HG02571 (cell line): ENCODE measurements at regions not wholly inside any gene's neighbourhood (a gene's known extent, or its start where the extent isn't known, plus 50 kb on each side); places are given as distances from the start of the nearest gene placed in this dataset.
"Not testable (repeated sequence)": the region's sequence is repeated elsewhere in the genome, so short reads cannot be mapped to it uniquely, and the experiment has no call there.

Source experiments
- ATAC-seq: cut with Tn5 transposase; IDR thresholded peaks from one replicate; pipeline ENCODE4 v1.9.1; 2021; ENCODE audit warnings: mild to moderate bottlenecking, moderate library complexity; ENCODE audit not compliant: unreplicated experiment

DNA sequence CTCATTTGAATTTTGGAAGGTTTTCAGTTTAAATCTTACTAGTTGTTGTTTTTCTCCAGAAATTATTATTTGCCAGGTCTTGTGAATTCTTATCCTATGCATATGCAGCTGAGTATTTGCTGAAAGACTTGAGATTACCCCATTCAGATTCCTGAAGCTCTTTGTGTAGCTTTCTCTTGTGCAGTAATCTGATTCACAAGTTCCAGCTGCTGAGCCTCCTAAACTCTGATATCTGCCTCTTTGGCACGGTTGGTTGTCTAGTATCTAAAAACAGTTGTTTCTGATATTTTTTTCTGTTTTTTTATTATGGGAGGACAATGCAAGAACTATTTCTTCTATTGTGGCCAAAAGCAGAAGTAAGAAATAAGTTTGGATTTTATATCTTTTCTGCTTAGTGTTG lies 863.9 kb upstream of the MANEA start:
- ATAC-seq: no peak

DNA sequence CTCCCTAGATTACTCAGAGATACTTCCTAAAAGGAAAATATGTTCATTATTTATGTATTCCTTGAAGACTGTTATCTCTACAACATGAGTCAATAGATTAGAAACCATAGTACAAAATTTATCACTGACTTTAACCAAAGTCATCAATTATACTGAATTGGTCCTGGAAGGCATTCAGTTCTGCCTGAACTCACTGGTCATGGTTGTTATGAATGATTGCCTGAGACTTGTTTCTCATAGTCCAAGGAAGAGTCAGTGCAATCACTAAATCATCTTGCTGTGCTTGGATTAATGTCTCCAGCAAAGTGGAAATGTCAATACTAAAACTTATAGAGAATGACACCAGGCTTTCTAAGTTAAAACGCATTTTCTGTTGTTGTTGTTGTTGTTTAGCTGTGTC lies 878.6 kb upstream of the MANEA start:
- no peak for ATAC-seq

DNA sequence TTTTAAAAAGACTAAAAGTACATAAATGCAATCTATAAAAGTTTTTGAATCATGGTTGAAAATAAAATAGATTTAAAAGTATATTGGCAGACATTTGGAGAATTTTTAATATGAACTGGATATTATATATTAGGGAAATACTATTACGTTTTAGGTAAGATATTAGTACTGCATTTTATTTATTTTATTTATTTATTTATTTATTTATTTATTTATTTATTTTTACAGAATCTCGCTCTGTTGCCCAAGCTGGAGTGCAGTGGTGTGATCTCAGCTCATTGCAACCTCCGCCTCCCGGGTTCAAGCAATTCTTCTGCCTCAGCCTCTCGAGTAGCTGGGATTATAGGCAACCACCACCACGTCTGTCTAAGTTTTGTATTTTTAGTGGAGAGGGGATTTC lies 890.1 kb upstream of the MANEA start:
- ATAC-seq: not testable (repeated sequence)

DNA sequence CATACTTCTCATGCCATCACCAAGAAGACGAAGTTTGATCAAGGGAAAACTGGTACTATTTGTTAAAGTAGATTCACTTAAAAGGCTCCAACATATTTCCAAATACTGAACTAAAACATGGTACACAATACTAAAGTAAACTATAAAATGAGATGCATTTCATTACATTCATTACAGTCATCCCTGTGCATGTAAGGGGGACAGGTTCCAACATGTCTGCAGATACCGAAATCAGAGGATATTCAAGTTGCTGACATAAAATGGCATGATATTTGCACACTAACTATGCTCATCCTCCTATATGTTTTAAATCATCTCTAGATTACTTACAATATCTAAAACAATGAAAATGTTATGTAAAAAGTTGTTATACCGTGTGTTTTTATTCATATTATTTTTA lies 893.9 kb upstream of the MANEA start:
- ATAC-seq: no peak

DNA sequence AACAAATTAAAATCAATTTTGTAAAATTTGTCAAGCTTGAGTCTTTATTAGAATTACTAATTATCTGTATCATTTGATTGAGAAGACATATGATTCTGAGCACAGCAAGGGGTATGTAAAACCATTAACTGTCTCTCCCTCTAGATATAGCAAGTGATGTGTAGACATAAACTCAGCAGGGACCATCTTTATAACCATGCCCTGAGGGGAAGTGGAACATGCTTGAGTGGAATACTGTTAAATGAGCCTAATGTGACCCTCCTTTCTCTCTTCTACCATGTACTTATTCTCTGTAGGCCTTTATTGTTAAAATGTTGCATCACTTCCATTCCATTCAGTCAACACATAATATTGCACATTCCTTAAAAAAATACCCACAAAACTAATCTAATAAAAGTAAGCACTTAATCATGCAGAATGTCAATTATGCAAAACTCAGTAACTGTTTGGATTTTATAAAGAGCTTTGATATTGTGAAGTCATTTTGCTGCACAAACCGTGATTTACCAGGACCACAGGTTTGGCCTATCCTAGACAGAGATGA lies 896.6 kb upstream of the MANEA start:
- ATAC-seq: no peak

DNA sequence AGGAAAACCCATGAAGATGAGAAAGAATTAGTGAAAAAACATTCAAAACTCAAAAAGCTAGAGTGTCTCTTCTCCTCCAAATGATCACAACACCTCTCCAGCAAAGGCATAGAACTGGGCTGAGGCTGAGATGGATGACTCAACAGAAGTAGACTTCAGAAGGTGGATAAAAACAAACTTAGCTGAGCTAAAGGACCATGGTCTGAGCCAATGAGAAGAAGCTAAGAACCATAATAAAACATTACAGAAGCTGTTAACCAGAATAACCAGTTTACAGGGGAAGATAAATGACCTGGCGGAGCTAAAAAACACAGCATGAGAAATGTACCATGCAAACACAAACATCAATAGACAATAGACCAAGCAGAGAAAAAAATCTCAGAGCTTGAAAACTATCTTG lies 904.1 kb upstream of the MANEA start:
- ATAC-seq: no peak

DNA sequence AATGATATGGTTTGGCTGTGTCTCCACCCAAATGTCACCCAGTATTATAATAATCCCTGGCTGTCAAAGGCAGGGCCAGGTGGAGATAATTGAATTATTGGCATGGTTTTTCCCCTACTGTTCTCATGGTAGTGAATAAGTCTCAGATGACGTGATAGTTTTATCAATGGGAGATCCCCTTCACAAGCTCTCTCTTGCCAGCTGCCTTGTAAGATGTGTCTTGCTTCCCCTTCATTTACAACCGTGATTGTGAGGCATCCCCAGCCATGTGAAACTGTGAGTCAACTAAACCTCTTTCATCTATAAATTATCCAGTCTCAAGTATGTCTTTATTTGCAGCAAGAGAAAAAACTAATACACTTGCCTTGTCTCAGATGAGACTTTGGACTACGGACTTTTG lies 907.3 kb upstream of the MANEA start:
- ATAC-seq: no peak

DNA sequence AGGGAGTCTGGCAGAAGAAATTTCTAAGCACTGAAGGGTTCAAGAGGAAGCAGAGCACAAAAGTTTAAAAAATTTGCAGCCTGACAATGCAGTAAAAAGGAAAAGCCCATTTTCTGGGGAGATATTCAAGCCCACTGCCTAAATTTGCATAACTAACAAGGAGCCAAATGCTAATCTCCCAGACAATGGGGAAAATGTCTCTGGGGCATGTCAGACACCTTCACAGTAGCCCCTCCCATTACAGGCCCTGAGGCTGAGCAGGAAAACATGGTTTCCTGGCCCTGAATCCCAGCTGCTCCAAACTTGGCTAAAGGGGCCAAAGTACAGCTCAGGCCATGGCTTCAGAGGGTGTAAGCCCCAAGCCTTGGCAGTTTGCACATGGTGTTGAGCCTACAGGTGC lies 908.5 kb upstream of the MANEA start:
- ATAC-seq: no peak

DNA sequence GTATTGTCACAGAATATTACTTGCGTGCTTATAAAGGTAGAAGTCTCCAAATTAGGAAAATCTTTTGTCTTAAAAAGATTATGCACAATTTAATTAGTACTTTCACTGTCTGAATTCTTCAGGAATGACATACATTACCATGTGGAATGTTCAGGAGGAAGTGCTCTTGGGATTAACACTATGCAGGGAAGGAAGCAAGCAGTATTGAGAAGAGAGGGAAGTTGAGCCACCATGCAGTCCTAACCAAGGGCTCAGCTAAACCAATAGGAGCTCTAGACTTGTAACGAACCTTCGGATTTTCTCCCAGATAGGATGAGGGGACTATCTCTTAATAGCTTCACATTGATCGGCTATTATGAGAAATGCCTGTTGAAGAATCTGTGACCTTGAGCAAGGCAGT lies 918.4 kb upstream of the MANEA start:
- no peak for ATAC-seq

DNA sequence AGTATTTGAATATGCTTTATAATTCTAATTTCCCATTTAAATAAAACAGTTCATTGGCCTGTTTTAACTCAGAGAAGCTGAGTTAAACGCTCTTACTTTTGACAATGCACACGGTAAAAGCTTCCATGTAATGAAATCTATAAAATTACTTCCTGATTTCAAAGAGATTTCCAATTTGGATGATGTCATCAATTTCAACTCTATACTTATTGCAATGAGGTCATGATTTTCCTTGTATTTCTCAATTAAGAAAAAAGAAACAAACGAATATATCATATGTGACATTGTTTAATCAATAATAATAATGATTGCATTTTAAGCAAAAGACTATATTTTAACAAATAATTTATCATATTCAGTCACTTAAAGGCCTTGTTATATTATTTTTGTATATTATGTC lies 926.1 kb upstream of the MANEA start:
- no peak for ATAC-seq

DNA sequence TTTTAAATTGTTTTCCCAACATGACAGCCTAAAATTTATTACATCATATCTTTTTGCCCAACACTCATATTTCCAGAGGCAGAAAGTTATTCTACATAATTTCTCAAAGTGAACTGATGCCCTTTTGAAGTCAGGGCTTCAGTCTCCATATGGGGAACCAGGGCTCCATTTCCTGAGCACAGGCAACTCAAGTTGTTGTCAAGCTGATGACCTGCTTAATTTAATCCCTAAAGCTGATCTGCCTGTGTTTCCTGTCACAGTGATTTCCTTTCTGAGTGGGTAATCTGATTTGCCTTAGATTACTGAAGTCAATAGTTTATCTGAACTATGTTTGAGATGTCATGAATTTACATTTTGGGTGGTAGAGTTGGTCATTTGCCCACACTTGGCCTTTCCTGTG lies 932.1 kb upstream of the MANEA start:
- no peak for ATAC-seq

DNA sequence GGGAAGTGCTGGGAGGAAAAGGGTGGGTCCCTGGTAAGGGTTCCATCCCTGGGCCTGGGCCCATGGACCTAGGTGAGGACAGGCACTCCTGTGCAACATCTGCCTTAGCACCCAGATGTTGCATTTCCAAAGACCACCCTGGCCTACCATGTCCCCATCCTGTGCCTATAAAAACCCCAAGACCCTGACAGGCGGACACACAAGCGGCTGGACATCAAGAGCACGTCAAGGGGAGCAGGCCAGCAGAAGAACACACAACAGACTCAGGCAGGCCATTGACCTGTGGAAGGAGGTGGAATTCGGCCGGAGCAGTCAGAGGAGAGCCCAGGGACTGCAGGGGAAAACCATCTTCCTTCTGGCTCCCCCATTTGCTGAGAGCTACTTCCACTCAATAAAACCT lies 937.8 kb upstream of the MANEA start:
- no peak for ATAC-seq

DNA sequence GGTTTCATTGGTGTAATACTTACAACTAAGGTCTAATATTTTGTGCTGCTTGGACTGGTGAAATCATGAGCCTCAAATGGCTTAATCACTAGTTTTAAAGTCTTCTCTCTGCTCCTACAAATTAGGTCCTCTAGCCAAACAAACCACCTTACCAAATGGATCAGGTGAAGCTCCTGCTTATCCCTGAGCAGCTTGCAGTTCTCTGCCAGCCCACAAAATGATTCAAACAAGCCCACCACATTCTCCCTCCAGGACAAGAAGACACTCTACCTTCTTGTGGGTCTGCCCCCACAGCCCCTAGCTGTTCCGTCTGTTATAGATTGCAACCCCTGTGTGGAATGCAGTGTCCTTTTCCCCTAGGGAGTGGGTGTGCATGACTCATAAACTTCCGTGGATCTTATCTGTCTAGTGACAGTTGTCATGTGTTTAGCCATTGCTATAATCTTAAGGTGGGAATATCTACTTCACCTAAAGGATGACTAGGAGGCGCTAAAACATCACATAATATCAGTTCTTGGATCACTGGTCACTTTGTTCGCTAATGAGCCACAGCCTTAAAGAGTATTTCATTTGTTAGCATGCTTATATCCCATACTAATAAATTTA lies 940.5 kb upstream of the MANEA start:
- no peak for ATAC-seq

DNA sequence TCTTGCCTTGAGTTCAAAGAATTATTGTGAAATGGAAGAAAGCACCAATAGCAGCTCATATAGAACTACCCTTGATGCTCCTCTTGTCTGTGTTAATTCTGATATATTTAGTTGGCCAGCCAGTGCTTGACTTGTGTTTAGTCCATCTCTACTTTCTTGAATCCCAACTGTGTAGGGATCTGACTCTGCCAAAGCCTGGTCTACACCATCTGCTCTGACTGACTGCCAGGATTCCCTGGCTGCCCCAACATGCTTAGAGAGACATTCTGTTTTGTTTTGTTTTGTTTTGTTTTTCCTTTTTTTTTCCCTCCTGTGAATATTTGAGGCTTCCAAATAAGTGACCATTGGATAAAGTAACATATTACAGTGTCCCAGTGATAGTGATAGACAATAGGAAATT lies 953.7 kb upstream of the MANEA start:
- no peak for ATAC-seq

DNA sequence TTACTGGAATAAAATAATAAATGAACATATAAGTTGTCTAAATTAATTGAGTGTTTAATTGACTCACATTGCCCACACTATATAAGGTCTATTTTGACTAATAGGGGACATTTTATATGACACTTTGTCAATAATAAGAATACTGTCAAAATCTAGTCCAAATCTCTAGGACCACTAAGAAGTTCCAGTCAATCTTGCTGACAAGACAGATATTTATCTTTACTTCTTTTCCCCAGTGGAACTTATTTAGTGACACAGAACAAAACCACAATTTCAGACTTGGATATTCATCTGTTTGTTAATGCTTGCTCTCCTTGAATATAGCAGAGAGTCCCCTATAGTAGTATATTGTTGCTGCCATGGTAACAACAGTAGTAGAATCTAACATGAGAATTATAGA lies 954.6 kb upstream of the MANEA start:
- no peak for ATAC-seq

DNA sequence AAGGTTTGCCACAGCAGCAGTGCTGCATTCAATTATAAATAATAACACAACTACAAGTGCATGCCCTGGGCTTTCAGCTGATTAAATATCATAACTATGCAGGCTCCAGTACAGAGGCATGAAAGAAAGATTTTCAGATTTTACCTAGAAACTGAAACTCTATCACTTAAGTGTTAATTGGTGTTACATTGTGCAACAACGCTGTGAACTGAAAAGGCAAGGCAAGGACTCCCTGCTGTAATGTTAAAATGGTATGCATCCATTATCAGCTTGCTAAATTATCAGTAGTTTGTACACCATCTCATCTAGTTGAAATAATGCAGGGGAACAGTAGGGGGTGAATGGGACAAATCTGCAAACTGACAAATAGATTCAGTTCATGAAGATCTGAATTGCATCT lies 976.7 kb upstream of the MANEA start:
- no peak for ATAC-seq

DNA sequence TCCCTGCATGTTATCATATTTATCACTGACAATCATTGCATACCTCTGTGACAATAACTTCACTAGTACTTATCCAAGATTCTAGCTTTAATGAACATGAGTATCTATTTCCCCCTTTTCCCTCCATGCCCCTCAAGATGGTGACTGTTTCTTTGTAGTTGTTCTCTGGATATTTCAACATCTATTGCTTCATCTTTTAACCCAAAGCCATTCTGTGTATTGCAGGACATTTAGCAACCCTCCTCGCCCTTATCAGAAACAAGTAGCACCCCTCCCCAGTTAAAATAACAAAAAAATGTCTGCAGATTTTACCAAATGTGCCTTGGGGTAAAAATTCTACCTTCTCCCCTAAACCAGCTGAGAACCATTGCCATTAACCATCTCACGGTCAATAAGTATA lies 979.8 kb upstream of the MANEA start:
- ATAC-seq: no peak

DNA sequence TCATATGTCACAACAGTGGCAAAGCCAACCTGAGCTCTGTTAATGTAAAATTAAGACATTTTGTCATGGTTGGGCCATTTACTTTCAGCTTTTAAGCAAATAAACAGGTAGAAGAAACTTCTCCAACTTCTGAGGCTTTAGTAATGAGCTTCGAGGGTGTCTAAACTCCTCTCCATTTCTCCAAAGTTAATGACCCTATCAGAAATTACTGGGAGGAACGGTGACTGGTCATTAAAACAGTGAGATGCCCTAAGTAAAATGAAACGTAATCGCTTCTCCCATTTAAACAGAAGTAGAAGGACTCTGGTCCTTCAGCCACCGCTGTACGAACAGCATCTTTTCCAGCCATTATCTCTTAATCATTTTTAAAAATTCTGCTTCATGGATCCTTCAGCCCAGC lies 986.9 kb upstream of the MANEA start:
- ATAC-seq: no peak

DNA sequence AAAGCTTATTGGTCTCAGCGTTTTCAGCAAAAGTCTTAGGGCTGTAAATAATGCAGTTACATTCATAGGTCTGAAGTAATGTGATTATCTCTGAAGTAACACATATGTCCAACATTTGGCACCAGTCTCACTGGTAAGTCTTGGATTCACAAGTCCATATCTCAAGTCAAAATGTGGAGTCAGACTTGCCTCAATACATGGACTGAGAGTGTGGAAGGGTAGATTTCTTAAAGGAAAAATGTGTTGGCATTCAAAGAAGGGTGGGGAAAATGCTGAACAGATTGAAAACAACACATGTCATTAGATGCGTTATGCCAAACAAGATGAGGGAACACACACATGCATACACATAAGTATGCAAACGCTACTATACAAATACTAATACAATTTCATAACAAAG lies 989.0 kb upstream of the MANEA start:
- ATAC-seq: no peak

DNA sequence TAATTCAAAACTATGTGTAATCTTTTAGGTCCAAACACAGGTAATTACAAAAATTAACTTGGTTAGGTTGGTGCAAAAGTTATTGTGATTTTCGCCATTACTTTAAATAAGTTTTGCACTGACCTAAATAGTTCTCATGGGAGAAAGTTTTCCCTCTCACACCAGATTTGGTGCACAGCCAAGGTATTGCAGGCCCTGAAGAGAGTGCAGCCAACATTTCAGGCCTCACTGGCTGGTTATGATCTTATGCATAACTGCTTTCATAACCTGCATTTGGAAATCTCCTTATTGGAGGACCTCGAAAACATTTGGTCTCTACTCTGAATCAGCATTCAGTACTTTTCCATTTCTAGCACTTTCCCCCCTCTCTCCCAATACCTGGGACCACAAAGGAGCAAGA lies 993.1 kb upstream of the MANEA start:
- ATAC-seq: no peak

DNA sequence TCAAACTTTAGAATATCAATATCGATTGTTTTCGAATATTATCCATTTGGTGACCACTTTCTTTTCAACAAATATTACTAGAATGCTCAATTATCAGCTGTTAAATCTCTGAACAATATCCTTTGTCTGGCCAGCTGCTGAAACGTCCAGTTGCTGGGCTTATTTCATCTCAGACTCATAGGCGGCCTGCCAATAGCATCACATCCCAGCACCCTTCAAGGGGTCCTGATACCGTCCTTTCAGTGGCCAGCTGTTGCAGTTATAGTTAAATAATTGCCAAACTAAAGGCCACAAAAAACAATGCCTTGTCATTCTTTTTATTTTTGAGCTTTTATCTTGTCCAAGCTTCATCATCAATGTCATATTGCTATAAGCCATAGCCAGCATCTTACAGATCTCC lies 1006.8 kb upstream of the MANEA start:
- ATAC-seq: no peak

DNA sequence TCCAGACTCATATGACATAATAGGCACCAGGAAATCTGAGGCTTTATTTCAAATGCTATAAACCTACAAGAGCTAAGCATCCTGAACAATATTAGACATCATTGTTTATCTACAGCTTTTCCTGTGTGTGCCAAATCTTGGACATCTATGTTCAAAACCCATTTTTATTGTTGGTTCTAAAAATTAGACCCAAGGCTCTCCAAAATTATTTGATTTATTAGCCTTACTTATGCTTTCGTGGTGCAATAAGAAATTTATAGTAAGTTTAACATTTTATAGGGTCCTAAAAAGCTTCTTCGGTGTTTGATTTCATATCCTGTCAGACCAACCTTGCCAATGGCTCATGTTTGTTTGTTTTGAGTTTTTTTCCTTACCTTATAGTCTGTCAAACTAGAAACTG lies 1014.5 kb upstream of the MANEA start:
- no peak for ATAC-seq

DNA sequence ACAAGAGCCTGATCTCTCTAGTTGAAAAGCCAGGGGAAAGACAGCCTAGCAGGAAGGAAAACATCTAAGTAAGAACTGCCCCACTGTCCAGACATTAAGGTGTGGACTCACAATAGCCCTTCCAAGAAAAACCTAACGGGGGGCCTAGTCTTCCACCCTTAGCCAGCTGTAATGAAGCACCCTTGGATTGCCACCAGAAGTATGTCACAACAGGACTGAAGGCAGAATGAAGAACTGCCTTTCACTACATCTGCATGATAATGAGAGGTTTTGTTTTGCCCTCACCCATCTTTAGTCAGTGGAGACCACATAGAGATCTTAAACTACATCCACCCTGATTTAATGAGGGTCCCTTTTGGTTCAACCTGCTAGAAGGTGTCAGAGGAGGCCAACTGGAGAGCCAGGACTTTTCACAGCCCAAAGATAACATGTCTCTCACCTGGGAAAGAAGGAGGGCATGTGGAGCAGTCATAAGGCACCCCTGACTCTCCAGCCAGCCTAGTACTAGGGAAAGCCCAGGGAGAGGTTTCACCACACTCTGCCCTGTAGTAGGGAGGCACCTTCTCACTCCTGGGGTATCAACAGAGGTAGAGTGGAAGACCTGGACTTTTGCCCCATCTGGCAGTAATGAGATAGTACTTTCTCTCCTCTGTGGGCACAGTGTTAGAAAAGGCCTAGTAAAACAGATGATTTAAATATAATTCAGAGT lies 1017.4 kb upstream of the MANEA start:
- no peak for ATAC-seq
